HepG2 (cell line): ENCODE measurements at regions not wholly inside any gene's neighbourhood (a gene's known extent, or its start where the extent isn't known, plus 50 kb on each side); places are given as distances from the start of the nearest gene placed in this dataset.
A peak's percentile ranks its signal among the peaks of the same experiment; 100 is the strongest.

Experiments used
- FOXA3 ChIP-seq: IDR thresholded peaks from 2 replicates; pipeline ENCODE4 v1.6.1; 2016; ENCODE audit warnings: missing genetic modification reagents, missing compliant biosample characterization
- ZNF431 ChIP-seq: sonication (generic); formaldehyde crosslinking; IDR thresholded peaks from 2 replicates; pipeline ENCODE4 v1.9.0; 2022; ENCODE audit warnings: missing genetic modification reagents, low read depth, mild to moderate bottlenecking, borderline replicate concordance
- ZNF572 ChIP-seq: sonication (generic); formaldehyde crosslinking; IDR thresholded peaks from 2 replicates; pipeline ENCODE4 v1.5.1; 2020; ENCODE audit warnings: mild to moderate bottlenecking, missing genetic modification reagents
- TF ChIP-seq, protein P1 (sequence below): sonication (generic); formaldehyde crosslinking; conservative IDR thresholded peaks from 2 replicates; pipeline ENCODE4 v1.4.0; 2020; ENCODE audit warnings: mild to moderate bottlenecking, missing genetic modification reagents, moderate library complexity
- TF ChIP-seq, protein P2 (sequence below): IDR thresholded peaks from 2 replicates; pipeline ENCODE4 v1.4.0; 2020; ENCODE audit warnings: mild to moderate bottlenecking, missing genetic modification reagents

DNA sequence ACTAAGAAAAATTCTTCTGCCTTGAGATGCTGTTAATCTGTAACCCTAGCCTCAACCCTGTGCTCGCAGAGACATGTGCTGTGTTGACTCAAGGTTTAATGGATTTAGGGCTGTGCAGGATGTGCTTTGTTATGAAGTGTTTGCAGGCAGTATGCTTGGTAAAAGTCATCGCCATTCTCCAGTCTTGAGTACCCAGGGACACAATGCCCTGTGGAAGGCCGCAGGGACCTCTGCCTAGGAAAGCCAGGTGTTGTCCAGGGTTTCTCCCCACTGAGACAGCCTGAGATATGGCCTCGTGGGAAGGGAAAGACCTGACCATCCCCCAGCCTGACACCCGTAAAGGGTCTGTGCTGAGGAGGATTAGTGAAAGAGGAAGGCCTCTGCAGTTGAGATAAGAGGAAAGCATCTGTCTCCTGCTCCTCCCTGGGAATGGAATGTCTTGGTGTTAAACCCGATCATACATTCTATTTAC is 94.2 kb upstream of the ARG1 start (continued):
- TF ChIP-seq, protein P1, sequence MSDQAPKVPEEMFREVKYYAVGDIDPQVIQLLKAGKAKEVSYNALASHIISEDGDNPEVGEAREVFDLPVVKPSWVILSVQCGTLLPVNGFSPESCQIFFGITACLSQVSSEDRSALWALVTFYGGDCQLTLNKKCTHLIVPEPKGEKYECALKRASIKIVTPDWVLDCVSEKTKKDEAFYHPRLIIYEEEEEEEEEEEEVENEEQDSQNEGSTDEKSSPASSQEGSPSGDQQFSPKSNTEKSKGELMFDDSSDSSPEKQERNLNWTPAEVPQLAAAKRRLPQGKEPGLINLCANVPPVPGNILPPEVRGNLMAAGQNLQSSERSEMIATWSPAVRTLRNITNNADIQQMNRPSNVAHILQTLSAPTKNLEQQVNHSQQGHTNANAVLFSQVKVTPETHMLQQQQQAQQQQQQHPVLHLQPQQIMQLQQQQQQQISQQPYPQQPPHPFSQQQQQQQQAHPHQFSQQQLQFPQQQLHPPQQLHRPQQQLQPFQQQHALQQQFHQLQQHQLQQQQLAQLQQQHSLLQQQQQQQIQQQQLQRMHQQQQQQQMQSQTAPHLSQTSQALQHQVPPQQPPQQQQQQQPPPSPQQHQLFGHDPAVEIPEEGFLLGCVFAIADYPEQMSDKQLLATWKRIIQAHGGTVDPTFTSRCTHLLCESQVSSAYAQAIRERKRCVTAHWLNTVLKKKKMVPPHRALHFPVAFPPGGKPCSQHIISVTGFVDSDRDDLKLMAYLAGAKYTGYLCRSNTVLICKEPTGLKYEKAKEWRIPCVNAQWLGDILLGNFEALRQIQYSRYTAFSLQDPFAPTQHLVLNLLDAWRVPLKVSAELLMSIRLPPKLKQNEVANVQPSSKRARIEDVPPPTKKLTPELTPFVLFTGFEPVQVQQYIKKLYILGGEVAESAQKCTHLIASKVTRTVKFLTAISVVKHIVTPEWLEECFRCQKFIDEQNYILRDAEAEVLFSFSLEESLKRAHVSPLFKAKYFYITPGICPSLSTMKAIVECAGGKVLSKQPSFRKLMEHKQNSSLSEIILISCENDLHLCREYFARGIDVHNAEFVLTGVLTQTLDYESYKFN, result peak; percentile 49; the same call in 1 of the 2 replicates
- TF ChIP-seq ZNF572 (CRISPR knock-in tag) (0 out of 2 replicates have a peak, but pooled peaks have one; percentile 62), ZNF431 (CRISPR knock-in tag) (0 out of 2 replicates have a peak, but pooled peaks have one; percentile 53), FOXA3 (CRISPR knock-in tag) (peak; percentile 47; the same call in 1 of the 2 replicates)
- TF ChIP-seq, protein P2, sequence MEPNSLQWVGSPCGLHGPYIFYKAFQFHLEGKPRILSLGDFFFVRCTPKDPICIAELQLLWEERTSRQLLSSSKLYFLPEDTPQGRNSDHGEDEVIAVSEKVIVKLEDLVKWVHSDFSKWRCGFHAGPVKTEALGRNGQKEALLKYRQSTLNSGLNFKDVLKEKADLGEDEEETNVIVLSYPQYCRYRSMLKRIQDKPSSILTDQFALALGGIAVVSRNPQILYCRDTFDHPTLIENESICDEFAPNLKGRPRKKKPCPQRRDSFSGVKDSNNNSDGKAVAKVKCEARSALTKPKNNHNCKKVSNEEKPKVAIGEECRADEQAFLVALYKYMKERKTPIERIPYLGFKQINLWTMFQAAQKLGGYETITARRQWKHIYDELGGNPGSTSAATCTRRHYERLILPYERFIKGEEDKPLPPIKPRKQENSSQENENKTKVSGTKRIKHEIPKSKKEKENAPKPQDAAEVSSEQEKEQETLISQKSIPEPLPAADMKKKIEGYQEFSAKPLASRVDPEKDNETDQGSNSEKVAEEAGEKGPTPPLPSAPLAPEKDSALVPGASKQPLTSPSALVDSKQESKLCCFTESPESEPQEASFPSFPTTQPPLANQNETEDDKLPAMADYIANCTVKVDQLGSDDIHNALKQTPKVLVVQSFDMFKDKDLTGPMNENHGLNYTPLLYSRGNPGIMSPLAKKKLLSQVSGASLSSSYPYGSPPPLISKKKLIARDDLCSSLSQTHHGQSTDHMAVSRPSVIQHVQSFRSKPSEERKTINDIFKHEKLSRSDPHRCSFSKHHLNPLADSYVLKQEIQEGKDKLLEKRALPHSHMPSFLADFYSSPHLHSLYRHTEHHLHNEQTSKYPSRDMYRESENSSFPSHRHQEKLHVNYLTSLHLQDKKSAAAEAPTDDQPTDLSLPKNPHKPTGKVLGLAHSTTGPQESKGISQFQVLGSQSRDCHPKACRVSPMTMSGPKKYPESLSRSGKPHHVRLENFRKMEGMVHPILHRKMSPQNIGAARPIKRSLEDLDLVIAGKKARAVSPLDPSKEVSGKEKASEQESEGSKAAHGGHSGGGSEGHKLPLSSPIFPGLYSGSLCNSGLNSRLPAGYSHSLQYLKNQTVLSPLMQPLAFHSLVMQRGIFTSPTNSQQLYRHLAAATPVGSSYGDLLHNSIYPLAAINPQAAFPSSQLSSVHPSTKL (CRISPR knock-in tag), result peak; percentile 41; the same call in 1 of the 2 replicates
